ENCODE measurements at regions not wholly inside any gene's neighbourhood (a gene's known extent, or its start where the extent isn't known, plus 50 kb on each side); places are given as distances from the start of the nearest gene placed in this dataset.

DNA sequence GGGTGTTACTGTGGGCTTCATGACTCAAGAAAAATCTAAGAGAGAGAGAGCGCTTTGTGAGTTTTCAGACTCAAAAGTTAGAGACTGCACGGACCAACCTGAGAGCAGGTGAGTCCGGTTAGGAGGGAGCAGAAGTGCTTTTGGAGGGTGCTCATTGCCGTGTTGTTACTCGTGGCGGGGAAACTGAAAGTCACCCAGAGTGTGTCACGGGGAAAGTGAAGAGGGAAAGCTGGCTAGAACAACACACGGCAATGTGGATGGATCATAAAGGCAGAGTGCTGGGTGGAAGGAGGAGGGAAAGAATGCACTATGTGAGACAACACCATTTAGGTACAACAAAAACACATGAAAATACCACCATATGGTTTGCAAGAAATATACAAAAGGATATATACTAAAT lies 112.3 kb downstream of the BDH1 start:
- intact Hi-C loops (cut with micrococcal nuclease), result no loop called here
- Mint-ChIP-seq H3K27me3 (peaks cover 17% of the 10 kb centered on the region), H3K4me3 (no peak overlapping the region), H3K27ac (no peak overlapping the region), H3K9me3 (no peaks in the 10 kb centered on the region), H3K36me3 (ENCODE audit: low read depth) (no peaks in the 10 kb centered on the region), H3K4me1 (ENCODE audit: low read depth) (no peaks in the 10 kb centered on the region)

DNA sequence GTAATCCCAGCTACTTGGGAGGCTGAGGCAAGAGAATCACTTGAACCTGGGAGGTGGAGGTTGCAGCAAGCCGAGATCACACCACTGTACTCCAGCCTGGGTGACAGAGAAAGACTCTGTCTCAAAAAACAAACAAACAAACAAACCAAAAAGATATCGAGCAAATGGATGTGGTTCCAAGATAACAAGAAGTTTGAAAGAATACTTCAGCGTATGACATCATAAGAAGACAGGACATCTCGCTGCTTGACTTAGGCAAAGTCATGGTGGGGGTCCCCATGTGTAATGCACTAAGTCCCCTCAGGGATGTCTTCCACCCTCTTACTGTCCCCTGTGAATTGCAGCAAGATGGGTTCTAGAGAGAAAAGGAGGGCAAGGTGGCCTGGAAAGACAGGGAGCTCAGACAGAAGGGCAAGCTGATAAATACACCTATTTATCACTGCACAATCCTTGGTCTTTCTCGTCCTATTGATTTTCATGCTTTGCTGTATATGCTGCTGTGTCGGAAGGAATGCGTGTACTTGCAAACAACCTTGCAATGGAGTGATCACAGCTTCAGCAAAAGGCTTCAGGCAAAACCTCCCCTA lies 115.0 kb downstream of the BDH1 start:
- no peaks in the 10 kb centered on the region for H3K9me3 Mint-ChIP-seq
- H3K27me3 Mint-ChIP-seq, result peaks cover 14% of the 10 kb centered on the region
- no peaks in the 10 kb centered on the region for H3K4me1 Mint-ChIP-seq (ENCODE audit: low read depth)
- no peak overlapping the region for H3K27ac Mint-ChIP-seq
- H3K4me3 Mint-ChIP-seq, result no peak overlapping the region
- intact Hi-C loops (cut with micrococcal nuclease), result no loop called here
- H3K36me3 Mint-ChIP-seq (ENCODE audit: low read depth), result no peaks in the 10 kb centered on the region

DNA sequence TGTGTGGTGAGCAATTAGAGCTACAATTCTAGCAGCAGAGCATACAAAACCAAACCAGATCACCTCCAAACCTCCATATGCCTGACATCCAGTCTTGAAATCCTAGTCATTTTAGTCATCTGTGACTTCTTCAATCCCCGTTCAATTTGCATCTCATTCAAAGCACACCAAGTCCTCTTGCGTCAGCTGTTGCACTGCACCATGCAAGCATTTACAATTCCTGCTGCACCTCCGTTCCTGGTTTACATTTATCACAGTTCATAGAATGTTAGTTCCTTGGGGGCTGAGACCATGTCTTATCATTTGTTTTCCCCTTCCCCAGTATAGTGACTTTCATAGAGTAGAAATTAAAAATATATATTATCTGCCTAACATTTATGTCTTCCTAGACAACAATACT lies 116.9 kb downstream of the BDH1 start:
- Mint-ChIP-seq H3K9me3 (no peaks in the 10 kb centered on the region), H3K27me3 (peaks cover 19% of the 10 kb centered on the region), H3K4me3 (no peak overlapping the region), H3K36me3 (ENCODE audit: low read depth) (no peaks in the 10 kb centered on the region), H3K4me1 (ENCODE audit: low read depth) (no peaks in the 10 kb centered on the region), H3K27ac (no peak overlapping the region)
- intact Hi-C loops (cut with micrococcal nuclease), result no loop called here

DNA sequence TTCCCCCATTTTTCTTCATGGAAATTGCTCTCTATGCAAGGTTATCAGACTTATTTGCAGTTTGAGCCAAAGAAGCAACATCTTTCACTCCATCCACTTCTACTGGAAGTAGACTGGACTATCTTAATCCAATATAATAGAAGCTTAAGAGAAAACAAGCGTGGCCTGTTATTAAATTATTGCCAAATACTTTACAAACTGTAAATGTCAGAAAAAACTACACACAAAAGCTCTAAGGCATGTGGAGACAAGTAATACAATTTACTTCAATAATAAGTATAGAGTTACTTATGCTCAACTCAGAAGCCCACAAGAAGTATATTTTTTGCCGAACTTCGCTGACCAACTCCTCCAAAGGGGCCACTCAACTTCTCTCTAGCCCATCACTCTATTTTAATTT lies 120.3 kb downstream of the BDH1 start:
- H3K27ac Mint-ChIP-seq, result no peak overlapping the region
- peaks cover 19% of the 10 kb centered on the region for H3K27me3 Mint-ChIP-seq
- no peaks in the 10 kb centered on the region for H3K4me1 Mint-ChIP-seq (ENCODE audit: low read depth)
- H3K4me3 Mint-ChIP-seq, result no peak overlapping the region
- no peaks in the 10 kb centered on the region for H3K36me3 Mint-ChIP-seq (ENCODE audit: low read depth)
- no peaks in the 10 kb centered on the region for H3K9me3 Mint-ChIP-seq
- intact Hi-C loops (cut with micrococcal nuclease), result no loop called here

DNA sequence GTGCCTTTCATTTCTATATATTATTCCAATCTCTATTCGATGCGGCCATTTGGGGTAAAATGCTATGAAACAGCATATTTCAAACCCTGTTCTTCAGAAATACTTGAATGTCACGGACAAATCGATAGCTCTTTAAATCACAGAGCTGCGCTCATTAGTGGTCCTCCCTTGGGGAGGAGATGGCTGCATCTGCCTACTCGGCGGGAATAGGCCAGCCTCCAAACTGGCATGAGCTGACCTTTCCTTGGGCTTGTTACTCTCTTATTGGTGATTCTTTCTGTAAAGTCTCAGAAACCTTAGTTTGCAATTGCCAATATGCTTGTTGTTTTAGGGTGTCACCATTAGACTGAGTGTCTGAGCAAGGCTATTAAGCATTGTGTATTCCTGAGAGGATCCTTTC lies 120.9 kb downstream of the BDH1 start:
- Mint-ChIP-seq H3K4me3 (no peak overlapping the region), H3K4me1 (ENCODE audit: low read depth) (no peaks in the 10 kb centered on the region), H3K27ac (no peak overlapping the region), H3K27me3 (peaks cover 25% of the 10 kb centered on the region), H3K9me3 (no peaks in the 10 kb centered on the region), H3K36me3 (ENCODE audit: low read depth) (no peaks in the 10 kb centered on the region)
- intact Hi-C loops (cut with micrococcal nuclease), result no loop called here

DNA sequence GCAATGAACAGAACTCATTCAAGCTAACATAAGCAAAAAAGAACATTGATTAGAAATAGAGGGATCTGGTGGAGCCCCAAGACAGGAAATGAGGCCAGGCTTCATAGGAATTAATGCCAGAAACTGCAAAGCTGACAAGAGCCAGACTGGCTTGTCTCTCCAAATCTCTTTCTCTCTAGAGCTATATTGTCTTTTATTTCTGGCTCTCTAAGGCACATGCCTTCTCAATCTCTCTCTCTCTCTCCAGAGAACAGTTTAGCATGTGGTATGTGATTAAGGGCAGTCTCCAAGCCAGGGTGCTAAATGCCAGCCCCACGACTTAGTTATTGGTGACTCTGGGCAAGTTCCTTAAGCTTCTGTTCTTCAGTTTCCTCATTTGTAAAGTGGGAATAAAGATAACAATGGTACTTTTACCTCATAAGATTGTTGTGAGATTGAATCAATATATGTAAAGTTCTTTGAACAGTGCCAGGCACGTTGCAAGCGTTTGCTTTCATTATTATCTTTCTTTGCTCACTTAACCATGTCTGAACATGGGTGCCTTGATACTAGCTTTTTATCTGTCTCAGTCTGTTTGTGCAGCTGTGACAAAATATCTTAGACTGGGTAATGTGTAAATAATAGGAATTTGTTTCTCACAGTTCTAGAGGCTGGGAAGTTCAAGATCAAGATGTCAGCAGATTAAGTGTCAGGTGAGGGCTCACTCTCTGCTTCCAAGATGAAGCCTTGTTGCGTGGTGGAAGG lies 123.2 kb downstream of the BDH1 start:
- intact Hi-C loops (cut with micrococcal nuclease), result no loop called here
- Mint-ChIP-seq H3K4me1 (ENCODE audit: low read depth) (peaks cover 14% of the 10 kb centered on the region), H3K4me3 (no peak overlapping the region), H3K27ac (no peak overlapping the region), H3K27me3 (peaks cover 40% of the 10 kb centered on the region), H3K36me3 (ENCODE audit: low read depth) (no peaks in the 10 kb centered on the region), H3K9me3 (no peaks in the 10 kb centered on the region)

DNA sequence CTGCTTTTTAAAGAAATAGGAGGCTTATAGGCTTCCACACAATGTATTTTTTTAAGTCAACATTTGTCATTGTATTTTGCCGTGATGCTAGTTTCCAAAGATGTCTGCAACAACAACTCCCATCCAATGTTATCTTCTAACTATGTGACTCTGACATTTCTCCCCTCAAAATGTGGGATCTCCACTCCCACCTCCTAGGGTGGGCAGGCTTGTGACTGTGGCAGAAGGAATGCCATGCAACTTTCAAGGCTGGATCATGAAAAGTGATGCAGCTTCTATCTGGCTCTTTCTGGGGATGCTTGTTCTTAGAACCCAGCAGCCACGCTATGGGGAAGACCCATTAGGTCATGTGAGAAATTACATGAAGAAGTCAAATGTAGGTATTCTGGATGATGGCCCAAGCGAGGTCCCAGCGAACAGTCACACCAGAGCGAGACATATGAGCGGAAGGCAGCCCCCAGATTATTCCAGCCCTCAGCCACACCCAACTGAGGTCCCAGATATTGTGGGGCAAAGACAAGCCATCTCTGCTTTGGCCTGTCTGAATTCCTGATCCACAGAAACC lies 124.3 kb downstream of the BDH1 start:
- no peak overlapping the region for H3K27ac Mint-ChIP-seq
- H3K27me3 Mint-ChIP-seq, result peaks cover 40% of the 10 kb centered on the region

DNA sequence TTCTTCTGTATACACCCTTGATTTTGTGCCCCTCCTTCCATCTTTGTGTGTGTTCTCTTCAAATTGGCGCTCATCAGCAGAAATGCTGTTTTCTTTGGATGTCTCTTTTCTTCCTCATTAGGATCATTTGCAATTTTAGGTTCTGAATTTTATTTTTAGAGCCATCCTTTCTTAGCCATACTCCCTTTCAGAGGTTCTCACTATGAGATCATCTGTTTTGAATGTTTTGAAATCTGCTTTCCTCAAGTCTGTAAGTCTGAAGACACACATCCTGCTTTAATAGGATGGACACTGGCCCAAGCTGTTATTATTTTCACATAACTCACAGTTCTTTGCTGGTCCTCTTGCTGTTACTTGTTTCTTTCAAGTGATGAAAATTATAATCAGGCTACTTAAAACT lies 124.8 kb downstream of the BDH1 start:
- Mint-ChIP-seq H3K36me3 (ENCODE audit: low read depth) (no peaks in the 10 kb centered on the region), H3K9me3 (no peaks in the 10 kb centered on the region), H3K27me3 (peaks cover 42% of the 10 kb centered on the region), H3K4me3 (no peak overlapping the region), H3K4me1 (ENCODE audit: low read depth) (peaks cover 14% of the 10 kb centered on the region), H3K27ac (no peak overlapping the region)
- intact Hi-C loops (cut with micrococcal nuclease), result no loop called here

More for the DNA sequence above, 124.3 kb downstream of the BDH1 start:
- Mint-ChIP-seq H3K4me3 (no peak overlapping the region), H3K4me1 (ENCODE audit: low read depth) (peaks cover 14% of the 10 kb centered on the region), H3K36me3 (ENCODE audit: low read depth) (no peaks in the 10 kb centered on the region), H3K9me3 (no peaks in the 10 kb centered on the region)
- intact Hi-C loops (cut with micrococcal nuclease), result no loop called here

DNA sequence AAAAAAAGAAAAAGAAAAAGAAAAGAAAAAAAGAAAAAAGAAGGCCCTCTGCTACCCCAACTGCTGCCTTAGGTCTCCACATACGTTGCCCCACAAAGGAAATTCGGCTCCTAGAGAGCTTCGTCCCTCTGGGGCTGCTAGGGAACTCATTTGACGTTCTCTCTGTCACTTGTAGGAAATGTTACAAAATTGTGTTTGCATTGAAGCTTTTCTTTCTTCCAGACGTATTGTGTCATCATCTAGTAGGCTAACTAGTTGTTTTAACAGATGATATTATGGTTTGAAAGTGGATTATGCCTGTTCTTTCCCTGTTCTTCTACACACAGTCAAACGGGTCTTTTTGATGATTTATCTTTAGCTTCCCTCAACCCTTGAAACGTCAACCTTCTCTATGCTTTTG lies 125.3 kb downstream of the BDH1 start:
- no peaks in the 10 kb centered on the region for H3K36me3 Mint-ChIP-seq (ENCODE audit: low read depth)
- H3K27ac Mint-ChIP-seq, result no peak overlapping the region
- no peaks in the 10 kb centered on the region for H3K9me3 Mint-ChIP-seq
- H3K4me1 Mint-ChIP-seq (ENCODE audit: low read depth), result peaks cover 14% of the 10 kb centered on the region
- peaks cover 43% of the 10 kb centered on the region for H3K27me3 Mint-ChIP-seq
- intact Hi-C loops (cut with micrococcal nuclease), result no loop called here
- no peak overlapping the region for H3K4me3 Mint-ChIP-seq

DNA sequence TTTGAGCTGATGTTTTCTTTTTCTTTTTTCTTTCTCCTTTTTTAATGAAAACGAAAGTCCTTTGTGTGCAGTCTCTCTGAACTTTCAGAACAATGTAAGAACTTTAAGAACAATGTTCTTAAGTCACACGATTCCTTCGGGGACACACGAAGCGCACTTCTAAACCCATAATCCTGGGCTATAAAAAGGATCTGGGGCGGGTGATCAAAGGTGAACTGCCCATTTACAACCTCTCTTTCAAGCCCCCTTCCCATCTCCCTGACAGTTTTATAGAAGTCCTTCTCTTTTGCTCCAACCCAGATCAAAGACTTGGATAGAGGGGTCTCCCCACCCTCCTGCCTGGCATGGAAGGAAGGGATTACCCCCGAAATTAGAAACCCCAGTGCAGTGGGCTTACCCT lies 126.8 kb downstream of the BDH1 start:
- Mint-ChIP-seq H3K9me3 (no peaks in the 10 kb centered on the region), H3K4me3 (no peak overlapping the region), H3K36me3 (ENCODE audit: low read depth) (no peaks in the 10 kb centered on the region), H3K27ac (no peak overlapping the region), H3K4me1 (ENCODE audit: low read depth) (peaks cover 14% of the 10 kb centered on the region), H3K27me3 (peaks cover 44% of the 10 kb centered on the region)
- intact Hi-C loops (cut with micrococcal nuclease), result no loop called here

DNA sequence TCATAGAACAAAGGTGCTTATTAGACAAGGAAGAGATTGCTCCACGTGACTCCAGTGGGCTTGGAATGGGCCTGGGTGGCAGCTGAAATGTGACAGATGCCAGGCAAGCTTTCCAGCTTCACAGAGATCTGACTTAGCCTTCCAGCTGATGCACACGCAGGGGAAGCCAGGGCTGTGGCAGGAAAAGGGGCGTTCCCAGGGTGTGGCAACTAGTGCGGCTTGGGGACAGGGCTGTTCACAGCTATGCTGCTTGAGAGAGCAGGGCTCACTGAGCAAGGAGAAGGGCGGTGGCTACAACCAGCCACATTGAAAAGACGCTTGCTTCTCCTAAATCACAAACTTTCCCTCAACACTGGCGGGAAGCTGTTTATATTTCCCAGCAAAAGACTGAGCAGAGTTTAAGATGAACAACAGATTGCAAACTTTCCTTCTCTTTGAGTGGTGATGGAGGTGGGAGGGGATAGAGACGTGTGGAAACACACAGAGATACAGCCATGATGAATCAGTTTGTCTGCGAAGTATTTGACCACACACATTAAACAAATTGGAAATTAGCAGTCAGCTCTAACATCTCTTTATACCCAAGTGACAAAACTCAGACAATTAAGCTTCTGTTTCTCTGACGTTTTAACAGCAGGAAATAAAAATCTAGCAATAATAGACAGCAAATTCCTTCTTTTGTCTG lies 127.5 kb downstream of the BDH1 start:
- intact Hi-C loops (cut with micrococcal nuclease), result no loop called here
- Mint-ChIP-seq H3K27ac (no peak overlapping the region), H3K27me3 (peaks cover 48% of the 10 kb centered on the region), H3K36me3 (ENCODE audit: low read depth) (no peaks in the 10 kb centered on the region), H3K4me3 (no peak overlapping the region), H3K4me1 (ENCODE audit: low read depth) (peaks cover 14% of the 10 kb centered on the region), H3K9me3 (no peaks in the 10 kb centered on the region)

DNA sequence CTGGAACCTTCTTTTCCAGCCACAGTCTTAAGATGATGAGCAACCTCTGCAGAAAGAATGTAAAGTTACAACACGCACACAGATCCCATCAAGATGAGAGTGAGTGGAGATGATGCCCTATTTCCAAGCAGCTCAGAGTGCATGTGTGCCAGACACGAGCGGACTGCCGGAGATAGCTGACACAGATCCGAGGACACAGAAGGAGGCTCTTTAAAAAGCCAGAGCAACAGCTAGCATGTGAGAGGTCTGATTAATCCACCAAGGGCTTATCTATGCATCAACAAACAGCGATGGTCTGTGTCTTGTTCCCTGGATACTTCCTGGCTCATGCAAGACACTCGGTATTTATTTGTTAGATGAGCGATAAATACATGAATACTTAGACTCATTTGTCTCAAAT lies 128.6 kb upstream of the DLG1 start:
- H3K36me3 Mint-ChIP-seq (ENCODE audit: low read depth), result no peaks in the 10 kb centered on the region
- H3K27ac Mint-ChIP-seq, result no peak overlapping the region
- H3K4me3 Mint-ChIP-seq, result no peak overlapping the region
- no peaks in the 10 kb centered on the region for H3K9me3 Mint-ChIP-seq
- peaks cover 14% of the 10 kb centered on the region for H3K4me1 Mint-ChIP-seq (ENCODE audit: low read depth)
- intact Hi-C loops (cut with micrococcal nuclease), result no loop called here
- peaks cover 50% of the 10 kb centered on the region for H3K27me3 Mint-ChIP-seq

DNA sequence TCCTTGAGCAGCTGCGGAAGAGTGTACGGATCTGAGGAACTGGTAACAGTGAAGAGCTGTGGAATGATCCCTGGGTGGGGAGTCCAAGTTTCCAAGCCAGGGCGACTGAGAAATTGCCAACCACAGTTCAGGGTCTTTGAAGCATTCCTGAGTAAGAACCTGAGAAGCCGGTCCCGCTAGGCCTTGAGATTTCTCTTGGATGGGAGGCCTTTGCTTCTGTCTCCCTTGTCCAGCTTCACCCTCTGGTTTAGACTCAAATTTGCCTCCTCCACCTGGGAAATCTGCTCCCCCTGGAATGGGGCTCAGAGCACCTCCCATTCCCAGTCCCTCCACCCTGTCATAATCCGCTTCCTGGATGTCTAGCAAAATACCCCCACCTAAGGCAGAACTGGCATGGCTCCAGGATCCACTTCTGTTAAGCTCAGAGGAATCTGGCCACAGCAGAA lies 127.7 kb upstream of the DLG1 start:
- no peak overlapping the region for H3K4me3 Mint-ChIP-seq
- intact Hi-C loops (cut with micrococcal nuclease), result no loop called here
- no peak overlapping the region for H3K27ac Mint-ChIP-seq
- H3K36me3 Mint-ChIP-seq (ENCODE audit: low read depth), result no peaks in the 10 kb centered on the region
- H3K4me1 Mint-ChIP-seq (ENCODE audit: low read depth), result peaks cover 14% of the 10 kb centered on the region
- H3K27me3 Mint-ChIP-seq, result peaks cover 44% of the 10 kb centered on the region
- H3K9me3 Mint-ChIP-seq, result no peaks in the 10 kb centered on the region

DNA sequence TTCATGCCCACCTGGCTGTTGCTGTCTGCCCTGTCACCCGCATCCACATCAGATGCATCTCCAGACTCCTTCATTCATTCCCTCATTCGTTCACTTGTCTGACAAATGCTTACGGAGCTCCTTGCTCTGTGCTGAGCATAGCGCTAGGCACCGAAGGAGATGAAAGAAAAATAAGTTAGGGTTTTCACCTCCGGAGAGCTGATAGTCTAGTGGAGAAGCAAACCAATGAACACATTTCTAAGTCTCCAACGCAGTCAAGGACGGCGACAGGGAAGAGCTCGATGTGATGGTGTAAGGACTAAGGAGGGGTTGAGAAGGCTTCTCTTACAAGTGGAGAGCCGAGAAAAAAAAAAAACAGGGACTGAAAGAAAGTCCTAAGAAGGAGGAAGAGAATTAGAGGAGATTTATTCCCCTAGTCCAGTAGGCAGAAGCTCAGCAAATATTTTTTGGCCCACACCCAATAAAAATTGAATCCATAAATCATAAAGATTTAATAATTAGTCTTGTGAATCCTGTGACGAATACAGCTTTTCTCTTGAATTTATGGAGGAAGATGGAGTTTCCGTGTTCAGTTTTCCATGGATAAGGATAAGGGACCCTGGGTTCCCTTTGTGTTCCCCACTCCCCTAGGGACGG lies 127.2 kb upstream of the DLG1 start:
- no peaks in the 10 kb centered on the region for H3K36me3 Mint-ChIP-seq (ENCODE audit: low read depth)
- no peak overlapping the region for H3K27ac Mint-ChIP-seq
- intact Hi-C loops (cut with micrococcal nuclease), result no loop called here
- no peaks in the 10 kb centered on the region for H3K9me3 Mint-ChIP-seq
- no peak overlapping the region for H3K4me3 Mint-ChIP-seq
- H3K4me1 Mint-ChIP-seq (ENCODE audit: low read depth), result peaks cover 14% of the 10 kb centered on the region
- H3K27me3 Mint-ChIP-seq, result peaks cover 40% of the 10 kb centered on the region

Data from dendritic cell treated with granulocyte-macrophage colony-stimulating factor and Interleukin-4, amounts not matched to agents 40 ng/mL and 50 ng/mL, for 4 days (primary cell).